Left ventricle myocardium superior (tissue), 1 donor: ENCODE measurements at regions not wholly inside any gene's neighbourhood (a gene's known extent, or its start where the extent isn't known, plus 50 kb on each side); places are given as distances from the start of the nearest gene placed in this dataset.
A peak's percentile ranks its signal among the peaks of the same experiment; 100 is the strongest.
"Not testable (repeated sequence)": the region's sequence is repeated elsewhere in the genome, so short reads cannot be mapped to it uniquely, and the experiment has no call there.

Source experiments
- ATAC-seq: fragments of 200-7000 bp; cut with Tn5 transposase; one replicate; pipeline ENCODE4 v1.9.1; 2020; ENCODE audit warnings: mild to moderate bottlenecking, moderate library complexity
- DNase-seq: peaks from one replicate; pipeline ENCODE4 v3.0.0-alpha.2; 2020
- intact Hi-C: fragments of 100-400 bp; cut with micrococcal nuclease; formaldehyde crosslinking; loops from one replicate; pipeline ENCODE4 v1.11.0; 2022
- donor health status: DM: no; HTN: yes; CAD: no; lungs with severe emphysema.

DNA sequence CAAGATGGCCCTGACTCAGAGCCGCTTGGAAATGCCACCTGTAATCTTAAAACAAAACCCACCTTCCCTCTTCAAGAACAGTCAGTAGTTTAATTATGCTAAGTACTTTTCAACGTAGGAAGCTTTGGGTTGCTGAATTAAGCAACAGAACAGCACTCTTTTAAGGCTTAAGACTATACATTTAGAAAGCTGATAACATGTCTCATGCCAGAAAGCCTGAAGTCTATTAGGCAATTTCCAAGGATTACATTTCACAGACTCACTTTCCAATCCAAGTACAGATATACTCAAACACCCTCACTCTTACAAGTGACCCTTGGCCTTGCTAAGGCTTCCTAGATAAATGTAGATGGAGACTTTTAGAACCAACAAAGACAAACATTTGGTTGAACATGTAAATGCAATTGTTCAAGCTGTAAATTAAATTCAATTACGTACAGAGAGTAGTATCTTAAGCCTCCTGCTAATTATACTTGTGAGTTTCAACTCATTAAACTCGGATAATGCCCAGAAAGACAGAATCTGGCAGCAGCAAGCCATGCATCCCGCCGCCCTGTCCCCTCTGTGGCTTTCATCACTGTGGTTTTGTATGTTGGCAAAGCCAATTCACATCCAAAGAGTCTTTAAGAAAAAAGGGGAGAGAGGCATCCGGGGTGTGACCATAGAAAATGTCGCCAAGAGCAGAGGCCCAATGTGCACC is 283.1 kb upstream of the NRP1 start:
- DNase-seq (no peak), ATAC-seq (no peak)

GRCh38 chr10:33616956-33617355 is 282.5 kb upstream of the NRP1 start:
- intact Hi-C loops = no loop called here
- ATAC-seq (no peak), DNase-seq (no peak)

More for the DNA sequence above, 283.1 kb upstream of the NRP1 start:
- intact Hi-C loops = no loop called here

DNA sequence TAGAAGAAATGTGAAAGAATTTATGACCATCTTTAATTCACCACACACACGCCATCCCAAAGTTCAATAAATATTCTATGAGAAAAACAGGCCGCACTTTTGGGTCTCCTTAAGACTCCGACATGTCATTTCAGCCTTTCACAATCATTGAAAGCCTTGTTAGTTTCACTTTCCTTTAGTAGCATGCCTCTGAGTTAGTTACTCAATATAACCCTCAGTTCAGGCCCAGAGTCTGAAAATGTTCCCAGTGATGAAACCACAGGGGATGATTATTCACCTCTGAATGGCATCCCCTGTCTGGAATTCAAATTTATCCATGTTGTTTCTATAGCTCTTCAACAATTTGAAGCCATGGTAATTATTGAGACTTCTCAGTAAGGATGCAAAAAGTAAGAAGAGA is 278.1 kb upstream of the NRP1 start:
- no peak for DNase-seq
- ATAC-seq = peak; percentile 68
- intact Hi-C loops = no loop called here

- no peak for ATAC-seq
- DNase-seq = no peak
- intact Hi-C loops = no loop called here
Measured at GRCh38 chr10:33612116-33612515, 277.6 kb upstream of the NRP1 start.

GRCh38 chr10:33611423-33611822 is 277.0 kb upstream of the NRP1 start:
- ATAC-seq (no peak), DNase-seq (no peak)
- intact Hi-C loops = no loop called here

- intact Hi-C loops = no loop called here
- ATAC-seq (no peak), DNase-seq (no peak)
Measured at GRCh38 chr10:33609546-33609945, 275.1 kb upstream of the NRP1 start.

- DNase-seq = no peak
- intact Hi-C loops = no loop called here
- no peak for ATAC-seq
Measured at GRCh38 chr10:33602278-33602677, 267.8 kb upstream of the NRP1 start.

DNA sequence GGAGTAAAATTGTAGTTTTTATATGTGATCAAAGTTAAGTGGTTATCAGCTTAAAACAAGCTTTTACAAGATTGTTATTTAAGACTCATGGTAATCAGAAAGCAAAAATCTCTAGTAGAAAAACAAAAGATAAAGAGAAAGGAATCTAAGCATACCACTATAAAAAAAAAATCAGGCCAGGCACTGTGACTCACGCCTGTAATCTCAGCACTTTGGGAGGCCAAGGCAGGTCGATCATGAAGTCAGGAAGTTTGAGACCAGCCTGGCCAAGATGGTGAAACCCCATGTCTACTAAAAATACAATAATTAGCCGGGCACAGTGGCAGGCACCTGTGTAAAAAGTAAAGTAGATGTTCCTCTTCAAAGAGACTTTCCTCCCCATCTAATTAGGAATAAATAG is 265.9 kb upstream of the NRP1 start:
- DNase-seq (no peak), ATAC-seq (no peak)
- intact Hi-C loops = no loop called here

DNA sequence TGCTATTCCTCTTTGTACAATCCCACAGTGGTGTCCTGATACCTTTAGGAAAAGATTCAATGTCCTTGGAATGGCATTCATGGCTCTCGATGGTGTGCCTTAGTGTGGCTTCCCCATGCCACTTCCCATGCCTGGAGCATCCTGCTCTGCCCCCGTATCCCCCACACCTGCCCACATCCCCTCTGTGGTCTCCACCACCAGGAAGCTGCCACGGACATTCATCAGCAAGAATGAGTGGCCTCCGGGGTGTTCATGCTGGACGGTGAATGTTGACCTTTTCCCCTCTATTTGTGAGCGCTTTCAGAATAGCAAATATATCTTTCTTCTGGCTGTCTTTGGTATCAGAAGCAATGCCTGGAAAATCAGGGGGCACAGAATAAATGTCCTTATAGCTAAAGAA is 262.0 kb upstream of the NRP1 start:
- DNase-seq (no peak), ATAC-seq (no peak)
- intact Hi-C loops = no loop called here

DNA sequence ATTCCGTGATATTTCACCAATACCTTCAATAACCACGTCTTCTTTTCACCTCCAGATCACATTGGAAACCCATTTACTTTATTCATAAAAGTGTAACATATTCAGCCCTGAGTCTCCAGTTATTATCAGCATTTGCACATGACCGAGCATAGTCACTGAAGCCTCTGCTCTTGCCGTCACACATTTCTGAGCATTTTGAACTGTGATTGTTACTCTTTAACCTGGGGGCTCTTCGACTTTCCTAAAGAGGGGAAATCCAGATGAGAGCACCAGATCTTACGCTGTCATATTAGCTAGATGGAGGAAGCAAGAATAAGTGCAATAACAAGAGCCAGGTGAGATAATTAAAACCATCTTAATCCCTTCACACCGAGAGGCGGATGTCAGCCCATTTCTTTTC is 260.0 kb upstream of the NRP1 start:
- intact Hi-C loops = no loop called here
- DNase-seq = no peak
- ATAC-seq = no peak

DNA sequence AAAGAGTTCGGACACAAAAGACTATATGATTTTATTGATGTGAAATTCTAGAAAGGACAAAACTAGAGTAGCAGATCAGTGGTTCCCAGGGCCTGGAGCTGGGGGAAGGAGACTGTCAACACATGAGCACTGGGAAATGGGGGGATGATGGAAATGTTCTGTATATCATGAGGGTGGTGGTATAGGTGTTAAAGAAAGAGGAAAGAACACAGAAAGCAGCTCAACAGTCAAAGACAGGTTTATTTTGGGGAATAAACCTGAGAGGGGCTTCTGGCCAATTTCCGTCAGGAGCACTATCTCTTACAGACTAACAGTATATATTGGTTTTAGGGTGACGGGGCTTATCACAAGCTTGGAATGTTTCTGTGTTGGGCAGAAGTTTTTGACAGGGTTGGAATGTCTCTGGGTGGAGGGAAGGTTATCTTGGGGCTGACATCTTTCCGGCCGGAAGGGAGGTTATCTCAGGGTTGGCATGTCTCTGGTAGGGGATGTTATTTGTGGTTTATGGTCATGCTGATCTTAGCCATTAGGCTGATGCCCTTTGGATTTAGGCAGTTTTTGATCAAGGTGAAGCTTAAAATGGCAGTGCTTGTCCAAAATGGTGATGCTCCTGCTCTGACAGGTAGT is 254.6 kb upstream of the NRP1 start:
- intact Hi-C loops = no loop called here
- ATAC-seq = no peak
- no peak for DNase-seq

GRCh38 chr10:33584596-33584995 is 250.1 kb upstream of the NRP1 start:
- DNase-seq, intact Hi-C loops, ATAC-seq: not testable (repeated sequence)

GRCh38 chr10:33579996-33580395 is 245.5 kb upstream of the NRP1 start:
- ATAC-seq (no peak), DNase-seq (no peak)
- intact Hi-C loops = no loop called here

- intact Hi-C loops = no loop called here
- DNase-seq (no peak), ATAC-seq (no peak)
Measured at GRCh38 chr10:33573606-33574005, 239.1 kb upstream of the NRP1 start.

GRCh38 chr10:33571616-33572015 is 237.1 kb upstream of the NRP1 start:
- ATAC-seq (no peak), DNase-seq (no peak)
- intact Hi-C loops = no loop called here

GRCh38 chr10:33570495-33570894 is 236.0 kb upstream of the NRP1 start:
- intact Hi-C loops = no loop called here
- peak; percentile 69 for ATAC-seq
- DNase-seq = no peak

- intact Hi-C loops = no loop called here
- peak; percentile 28 for ATAC-seq
- no peak for DNase-seq
Measured at GRCh38 chr10:33569702-33570101, 235.2 kb upstream of the NRP1 start.

DNA sequence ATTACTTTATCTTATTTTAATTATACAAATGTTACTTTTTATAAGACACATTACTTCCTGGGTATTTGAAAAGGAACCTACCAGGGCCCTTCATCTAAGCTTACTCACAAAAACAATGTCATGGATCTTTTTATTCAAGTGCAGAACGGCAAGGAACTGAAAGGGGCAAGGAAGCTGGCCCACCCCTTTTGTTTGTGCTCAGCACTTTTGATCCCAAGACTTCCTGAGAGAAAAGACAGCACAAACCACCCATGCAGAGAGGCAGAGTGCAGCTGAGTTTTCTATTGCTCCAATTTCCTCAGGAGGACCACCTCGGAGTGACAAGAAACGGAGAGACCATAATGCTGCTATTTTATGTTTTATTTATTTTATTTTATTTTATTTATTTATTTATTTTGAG is 232.0 kb upstream of the NRP1 start:
- intact Hi-C loops = no loop called here
- ATAC-seq (peak; percentile 52), DNase-seq (no peak)

GRCh38 chr10:33566001-33566400 is 231.5 kb upstream of the NRP1 start:
- intact Hi-C loops = no loop called here
- ATAC-seq = peak; percentile 54

GRCh38 chr10:33565231-33565630 is 230.8 kb upstream of the NRP1 start:
- intact Hi-C loops = no loop called here
- ATAC-seq = no peak
- no peak for DNase-seq

More at GRCh38 chr10:33566001-33566400, 231.5 kb upstream of the NRP1 start:
- no peak for DNase-seq

DNA sequence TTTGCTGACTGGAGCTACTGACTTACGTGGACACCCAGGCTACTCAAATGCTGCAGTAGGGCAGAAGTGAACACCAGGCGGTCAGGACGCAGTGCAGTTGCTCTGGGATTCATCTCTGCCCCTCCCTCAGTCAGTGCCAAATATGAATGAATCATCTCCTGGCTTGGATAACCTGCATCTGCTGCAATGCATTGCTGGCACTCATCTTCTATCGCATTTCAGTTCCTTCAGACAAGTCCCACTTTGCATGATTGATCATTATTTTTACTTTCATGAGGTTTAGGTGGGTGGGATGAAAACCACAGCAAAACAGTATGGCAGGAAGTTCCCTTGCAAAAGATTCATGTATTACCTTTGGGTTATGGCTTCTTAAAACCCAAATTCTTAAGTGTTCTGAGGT is 224.6 kb upstream of the NRP1 start:
- peak; percentile 45 for ATAC-seq
- DNase-seq = no peak
- intact Hi-C loops = no loop called here
